HEK293 (cell line): ENCODE measurements at regions not wholly inside any gene's neighbourhood (a gene's known extent, or its start where the extent isn't known, plus 50 kb on each side); places are given as distances from the start of the nearest gene placed in this dataset.

Source experiments
- CTCF ChIA-PET: fragments of 350-600 bp; formaldehyde crosslinking; extraction: SDS; loops from one replicate; lab custom pipeline; 2021; ENCODE audit warnings: antibody characterized with exemption; lab: Yijun Ruan, JAX
- POLR2A ChIA-PET: fragments of 300-600 bp; formaldehyde crosslinking; extraction: SDS; loops from one replicate; lab custom pipeline; 2020; ENCODE audit warnings: antibody characterized with exemption, inconsistent platforms; lab: Yijun Ruan, JAX
- H3K27ac ChIP-seq: fragments of 200-500 bp; sonication (Bioruptor generic); 2 replicates; pipeline ENCODE4 v1.5.1; 2014; ENCODE audit warnings: low read depth, low read length, control low read depth, inconsistent platforms; ENCODE audit errors: extremely low read depth
- H3K36me3 ChIP-seq, 2 experiments: fragments of 200-500 bp in 1 of 2; sonication (Bioruptor generic) in 1 of 2; 1 replicate in 1 of 2; 2 replicates in 1 of 2; pipeline ENCODE4 v1.5.1; 2014 to 2017; ENCODE audit warnings: inconsistent platforms in 2 of 2, low read length in 2 of 2; ENCODE audit not compliant: control insufficient read depth in 2 of 2, insufficient read depth in 1 of 2
- H3K4me1 ChIP-seq: fragments of 200-500 bp; sonication (Bioruptor generic); 2 replicates; pipeline ENCODE4 v1.5.1; 2014; ENCODE audit warnings: mild to moderate bottlenecking, low read length, inconsistent platforms; ENCODE audit not compliant: control insufficient read depth, insufficient read depth
- H3K4me3 ChIP-seq: 2 replicates; pipeline ENCODE4 v1.5.1; 2011; ENCODE audit warnings: low read depth, mild to moderate bottlenecking, control low read depth, low read length, moderate library complexity
- H3K9me3 ChIP-seq: fragments of 200-500 bp; sonication (Bioruptor generic); 2 replicates; pipeline ENCODE4 v1.5.1; 2014; ENCODE audit warnings: low read depth, low read length, inconsistent platforms; ENCODE audit not compliant: control insufficient read depth, insufficient read depth
- PRDM1 ChIP-seq: fragments of 450-650 bp; formaldehyde crosslinking; IDR thresholded peaks from 2 replicates; pipeline ENCODE4; 2016; ENCODE audit warnings: missing biosample characterization, missing genetic modification characterization
- REPIN1 ChIP-seq: fragments of 450-650 bp; formaldehyde crosslinking; IDR thresholded peaks from 2 replicates; pipeline ENCODE4 v1.5.1; 2017; ENCODE audit warnings: missing biosample characterization, missing genetic modification characterization, low read depth
- SCRT2 ChIP-seq: fragments of 450-650 bp; formaldehyde crosslinking; IDR thresholded peaks from 2 replicates; pipeline ENCODE4 v1.5.1; 2016; ENCODE audit warnings: missing biosample characterization, missing genetic modification characterization
- ZNF140 ChIP-seq: fragments of 450-650 bp; formaldehyde crosslinking; IDR thresholded peaks from 2 replicates; pipeline ENCODE4 v1.5.1; 2016; ENCODE audit warnings: missing biosample characterization, missing genetic modification characterization
- ZNF16 ChIP-seq: fragments of 450-650 bp; formaldehyde crosslinking; IDR thresholded peaks from 2 replicates; pipeline ENCODE4 v1.5.1; 2016; ENCODE audit warnings: low read depth, missing biosample characterization, missing genetic modification characterization
- ZNF248 ChIP-seq: fragments of 450-650 bp; formaldehyde crosslinking; IDR thresholded peaks from 2 replicates; pipeline ENCODE4 v1.5.1; 2017; ENCODE audit warnings: missing biosample characterization, missing genetic modification characterization
- ZNF354C ChIP-seq: fragments of 450-650 bp; formaldehyde crosslinking; IDR thresholded peaks from 2 replicates; pipeline ENCODE4 v1.5.1; 2016; ENCODE audit warnings: missing biosample characterization, missing genetic modification characterization, low read depth, borderline replicate concordance
- ZNF514 ChIP-seq: fragments of 450-650 bp; formaldehyde crosslinking; IDR thresholded peaks from 2 replicates; pipeline ENCODE4 v1.5.1; 2016; ENCODE audit warnings: missing biosample characterization, missing genetic modification characterization
- ZNF521 ChIP-seq: fragments of 450-650 bp; formaldehyde crosslinking; IDR thresholded peaks from 2 replicates; pipeline ENCODE4 v1.5.1; 2017; ENCODE audit warnings: missing biosample characterization, mild to moderate bottlenecking, missing genetic modification characterization
- ZNF560 ChIP-seq: fragments of 450-650 bp; formaldehyde crosslinking; IDR thresholded peaks from 2 replicates; pipeline ENCODE4 v1.5.1; 2017; ENCODE audit warnings: missing biosample characterization, missing genetic modification characterization, borderline replicate concordance
- ZNF623 ChIP-seq: fragments of 450-650 bp; formaldehyde crosslinking; IDR thresholded peaks from 2 replicates; pipeline ENCODE4 v1.5.1; 2016; ENCODE audit warnings: missing biosample characterization, missing genetic modification characterization
- ZNF776 ChIP-seq: fragments of 450-650 bp; formaldehyde crosslinking; IDR thresholded peaks from 2 replicates; pipeline ENCODE4 v1.5.0; 2017; ENCODE audit warnings: missing biosample characterization, missing genetic modification characterization, borderline replicate concordance
- TF ChIP-seq, protein P1 (sequence below): fragments of 450-650 bp; formaldehyde crosslinking; IDR thresholded peaks from 2 replicates; pipeline ENCODE4 v1.5.1; 2016; ENCODE audit warnings: missing biosample characterization, missing genetic modification characterization, low read depth
- TF ChIP-seq, protein P2 (sequence below): fragments of 450-650 bp; formaldehyde crosslinking; conservative IDR thresholded peaks from 2 replicates; pipeline ENCODE4 v1.5.1; 2016; ENCODE audit warnings: low read depth, missing biosample characterization, missing genetic modification characterization
- TF ChIP-seq, protein P3 (sequence below): sonication (generic); formaldehyde crosslinking; IDR thresholded peaks from 2 replicates; pipeline ENCODE4 v1.8.1; 2022; ENCODE audit warnings: mild to moderate bottlenecking, moderate library complexity, missing genetic modification reagents
- TF ChIP-seq, protein P4 (sequence below): fragments of 450-650 bp; formaldehyde crosslinking; IDR thresholded peaks from 2 replicates; pipeline ENCODE4 v1.5.1; 2016; ENCODE audit warnings: missing biosample characterization, missing genetic modification characterization
- TF ChIP-seq, protein P5 (sequence below): fragments of 450-650 bp; formaldehyde crosslinking; IDR thresholded peaks from 2 replicates; pipeline ENCODE4 v1.5.1; 2017; ENCODE audit warnings: missing biosample characterization, missing genetic modification characterization
- TF ChIP-seq, protein P6 (sequence below): fragments of 450-650 bp; formaldehyde crosslinking; IDR thresholded peaks from 2 replicates; pipeline ENCODE4 v1.5.1; 2016; ENCODE audit warnings: missing biosample characterization, missing genetic modification characterization

DNA sequence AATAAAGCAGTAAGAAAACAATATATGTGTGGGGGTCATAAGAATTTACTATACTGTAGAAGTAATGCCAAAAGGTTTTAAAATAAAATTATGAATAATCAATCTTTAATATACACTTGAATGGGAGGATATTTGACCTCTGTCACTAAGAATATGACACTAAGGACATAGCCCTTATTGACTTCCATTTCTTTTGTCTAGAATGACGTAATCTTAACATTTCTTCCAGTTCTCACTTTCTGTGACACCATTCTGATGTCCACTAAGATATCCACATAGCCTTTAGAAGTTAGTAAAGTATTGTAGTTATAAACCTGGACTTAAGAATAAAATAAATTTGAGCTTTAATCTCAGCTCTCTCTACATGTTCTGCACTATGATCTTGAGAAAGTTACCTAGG lies 1050.7 kb downstream of the TLE4 start:
- no peak overlapping the region for H3K27ac ChIP-seq
- TF ChIP-seq, protein P1, sequence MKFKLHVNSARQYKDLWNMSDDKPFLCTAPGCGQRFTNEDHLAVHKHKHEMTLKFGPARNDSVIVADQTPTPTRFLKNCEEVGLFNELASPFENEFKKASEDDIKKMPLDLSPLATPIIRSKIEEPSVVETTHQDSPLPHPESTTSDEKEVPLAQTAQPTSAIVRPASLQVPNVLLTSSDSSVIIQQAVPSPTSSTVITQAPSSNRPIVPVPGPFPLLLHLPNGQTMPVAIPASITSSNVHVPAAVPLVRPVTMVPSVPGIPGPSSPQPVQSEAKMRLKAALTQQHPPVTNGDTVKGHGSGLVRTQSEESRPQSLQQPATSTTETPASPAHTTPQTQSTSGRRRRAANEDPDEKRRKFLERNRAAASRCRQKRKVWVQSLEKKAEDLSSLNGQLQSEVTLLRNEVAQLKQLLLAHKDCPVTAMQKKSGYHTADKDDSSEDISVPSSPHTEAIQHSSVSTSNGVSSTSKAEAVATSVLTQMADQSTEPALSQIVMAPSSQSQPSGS (tag by site-specific recombination) = peak; percentile 41; the same call in 1 of the 2 replicates
- TF ChIP-seq ZNF140 (tag by site-specific recombination) = no peak
- TF ChIP-seq, protein P2, sequence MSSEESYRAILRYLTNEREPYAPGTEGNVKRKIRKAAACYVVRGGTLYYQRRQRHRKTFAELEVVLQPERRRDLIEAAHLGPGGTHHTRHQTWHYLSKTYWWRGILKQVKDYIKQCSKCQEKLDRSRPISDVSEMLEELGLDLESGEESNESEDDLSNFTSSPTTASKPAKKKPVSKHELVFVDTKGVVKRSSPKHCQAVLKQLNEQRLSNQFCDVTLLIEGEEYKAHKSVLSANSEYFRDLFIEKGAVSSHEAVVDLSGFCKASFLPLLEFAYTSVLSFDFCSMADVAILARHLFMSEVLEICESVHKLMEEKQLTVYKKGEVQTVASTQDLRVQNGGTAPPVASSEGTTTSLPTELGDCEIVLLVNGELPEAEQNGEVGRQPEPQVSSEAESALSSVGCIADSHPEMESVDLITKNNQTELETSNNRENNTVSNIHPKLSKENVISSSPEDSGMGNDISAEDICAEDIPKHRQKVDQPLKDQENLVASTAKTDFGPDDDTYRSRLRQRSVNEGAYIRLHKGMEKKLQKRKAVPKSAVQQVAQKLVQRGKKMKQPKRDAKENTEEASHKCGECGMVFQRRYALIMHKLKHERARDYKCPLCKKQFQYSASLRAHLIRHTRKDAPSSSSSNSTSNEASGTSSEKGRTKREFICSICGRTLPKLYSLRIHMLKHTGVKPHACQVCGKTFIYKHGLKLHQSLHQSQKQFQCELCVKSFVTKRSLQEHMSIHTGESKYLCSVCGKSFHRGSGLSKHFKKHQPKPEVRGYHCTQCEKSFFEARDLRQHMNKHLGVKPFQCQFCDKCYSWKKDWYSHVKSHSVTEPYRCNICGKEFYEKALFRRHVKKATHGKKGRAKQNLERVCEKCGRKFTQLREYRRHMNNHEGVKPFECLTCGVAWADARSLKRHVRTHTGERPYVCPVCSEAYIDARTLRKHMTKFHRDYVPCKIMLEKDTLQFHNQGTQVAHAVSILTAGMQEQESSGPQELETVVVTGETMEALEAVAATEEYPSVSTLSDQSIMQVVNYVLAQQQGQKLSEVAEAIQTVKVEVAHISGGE (tag by site-specific recombination) = no peak
- TF ChIP-seq, all 188 proteins: peak for 1
- POLR2A ChIA-PET = no interaction called here
- Histone ChIP-seq H3K4me3 (no peak overlapping the region), H3K4me1 (no peaks in the 10 kb centered on the region), H3K36me3 (no peaks in the 10 kb centered on the region), H3K9me3 (no peaks in the 10 kb centered on the region)
- CTCF ChIA-PET = interaction anchor here (0.6 kb wide), 2 partner anchors 18 to 1453 kb away, joined by 3 read pairs; no protein-coding TSS in a partner anchor

DNA sequence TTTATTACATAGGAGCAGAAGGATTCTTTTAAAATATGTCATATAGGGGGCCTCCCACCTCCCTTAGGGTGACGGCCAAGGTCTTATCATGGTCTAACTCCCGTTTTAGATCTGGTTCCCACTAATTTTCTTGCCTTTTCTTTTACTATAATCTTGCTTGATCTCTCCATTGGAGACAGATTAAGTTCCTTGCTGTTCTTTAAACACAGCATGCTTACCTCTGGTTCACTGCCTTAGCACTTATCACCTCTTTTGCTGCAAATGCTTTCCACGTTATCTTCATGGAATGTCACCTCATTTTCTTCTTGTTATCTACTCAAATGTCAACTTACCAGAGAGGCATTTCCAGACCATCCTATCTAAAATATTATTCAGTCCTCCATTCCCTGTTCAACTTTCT lies 1047.6 kb downstream of the TLE4 start:
- H3K4me1 ChIP-seq = no peaks in the 10 kb centered on the region
- TF ChIP-seq ZNF623 (tag by site-specific recombination) (no peak), ZNF560 (tag by site-specific recombination) (no peak), REPIN1 (tag by site-specific recombination) (no peak), ZNF776 (tag by site-specific recombination) (no peak), ZNF521 (tag by site-specific recombination) (no peak), ZNF354C (tag by site-specific recombination) (no peak), ZNF248 (no peak), SCRT2 (tag by site-specific recombination) (no peak), ZNF514 (tag by site-specific recombination) (no peak), ZNF16 (tag by site-specific recombination) (no peak), PRDM1 (tag by site-specific recombination) (no peak)
- TF ChIP-seq, protein P3, sequence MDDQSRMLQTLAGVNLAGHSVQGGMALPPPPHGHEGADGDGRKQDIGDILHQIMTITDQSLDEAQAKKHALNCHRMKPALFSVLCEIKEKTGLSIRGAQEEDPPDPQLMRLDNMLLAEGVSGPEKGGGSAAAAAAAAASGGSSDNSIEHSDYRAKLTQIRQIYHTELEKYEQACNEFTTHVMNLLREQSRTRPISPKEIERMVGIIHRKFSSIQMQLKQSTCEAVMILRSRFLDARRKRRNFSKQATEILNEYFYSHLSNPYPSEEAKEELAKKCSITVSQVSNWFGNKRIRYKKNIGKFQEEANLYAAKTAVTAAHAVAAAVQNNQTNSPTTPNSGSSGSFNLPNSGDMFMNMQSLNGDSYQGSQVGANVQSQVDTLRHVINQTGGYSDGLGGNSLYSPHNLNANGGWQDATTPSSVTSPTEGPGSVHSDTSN = no peak
- TF ChIP-seq, protein P4, sequence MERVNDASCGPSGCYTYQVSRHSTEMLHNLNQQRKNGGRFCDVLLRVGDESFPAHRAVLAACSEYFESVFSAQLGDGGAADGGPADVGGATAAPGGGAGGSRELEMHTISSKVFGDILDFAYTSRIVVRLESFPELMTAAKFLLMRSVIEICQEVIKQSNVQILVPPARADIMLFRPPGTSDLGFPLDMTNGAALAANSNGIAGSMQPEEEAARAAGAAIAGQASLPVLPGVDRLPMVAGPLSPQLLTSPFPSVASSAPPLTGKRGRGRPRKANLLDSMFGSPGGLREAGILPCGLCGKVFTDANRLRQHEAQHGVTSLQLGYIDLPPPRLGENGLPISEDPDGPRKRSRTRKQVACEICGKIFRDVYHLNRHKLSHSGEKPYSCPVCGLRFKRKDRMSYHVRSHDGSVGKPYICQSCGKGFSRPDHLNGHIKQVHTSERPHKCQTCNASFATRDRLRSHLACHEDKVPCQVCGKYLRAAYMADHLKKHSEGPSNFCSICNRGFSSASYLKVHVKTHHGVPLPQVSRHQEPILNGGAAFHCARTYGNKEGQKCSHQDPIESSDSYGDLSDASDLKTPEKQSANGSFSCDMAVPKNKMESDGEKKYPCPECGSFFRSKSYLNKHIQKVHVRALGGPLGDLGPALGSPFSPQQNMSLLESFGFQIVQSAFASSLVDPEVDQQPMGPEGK (tag by site-specific recombination) = no peak
- TF ChIP-seq, protein P5, sequence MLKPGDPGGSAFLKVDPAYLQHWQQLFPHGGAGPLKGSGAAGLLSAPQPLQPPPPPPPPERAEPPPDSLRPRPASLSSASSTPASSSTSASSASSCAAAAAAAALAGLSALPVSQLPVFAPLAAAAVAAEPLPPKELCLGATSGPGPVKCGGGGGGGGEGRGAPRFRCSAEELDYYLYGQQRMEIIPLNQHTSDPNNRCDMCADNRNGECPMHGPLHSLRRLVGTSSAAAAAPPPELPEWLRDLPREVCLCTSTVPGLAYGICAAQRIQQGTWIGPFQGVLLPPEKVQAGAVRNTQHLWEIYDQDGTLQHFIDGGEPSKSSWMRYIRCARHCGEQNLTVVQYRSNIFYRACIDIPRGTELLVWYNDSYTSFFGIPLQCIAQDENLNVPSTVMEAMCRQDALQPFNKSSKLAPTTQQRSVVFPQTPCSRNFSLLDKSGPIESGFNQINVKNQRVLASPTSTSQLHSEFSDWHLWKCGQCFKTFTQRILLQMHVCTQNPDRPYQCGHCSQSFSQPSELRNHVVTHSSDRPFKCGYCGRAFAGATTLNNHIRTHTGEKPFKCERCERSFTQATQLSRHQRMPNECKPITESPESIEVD (tag by site-specific recombination) = no peak
- TF ChIP-seq, protein P6, sequence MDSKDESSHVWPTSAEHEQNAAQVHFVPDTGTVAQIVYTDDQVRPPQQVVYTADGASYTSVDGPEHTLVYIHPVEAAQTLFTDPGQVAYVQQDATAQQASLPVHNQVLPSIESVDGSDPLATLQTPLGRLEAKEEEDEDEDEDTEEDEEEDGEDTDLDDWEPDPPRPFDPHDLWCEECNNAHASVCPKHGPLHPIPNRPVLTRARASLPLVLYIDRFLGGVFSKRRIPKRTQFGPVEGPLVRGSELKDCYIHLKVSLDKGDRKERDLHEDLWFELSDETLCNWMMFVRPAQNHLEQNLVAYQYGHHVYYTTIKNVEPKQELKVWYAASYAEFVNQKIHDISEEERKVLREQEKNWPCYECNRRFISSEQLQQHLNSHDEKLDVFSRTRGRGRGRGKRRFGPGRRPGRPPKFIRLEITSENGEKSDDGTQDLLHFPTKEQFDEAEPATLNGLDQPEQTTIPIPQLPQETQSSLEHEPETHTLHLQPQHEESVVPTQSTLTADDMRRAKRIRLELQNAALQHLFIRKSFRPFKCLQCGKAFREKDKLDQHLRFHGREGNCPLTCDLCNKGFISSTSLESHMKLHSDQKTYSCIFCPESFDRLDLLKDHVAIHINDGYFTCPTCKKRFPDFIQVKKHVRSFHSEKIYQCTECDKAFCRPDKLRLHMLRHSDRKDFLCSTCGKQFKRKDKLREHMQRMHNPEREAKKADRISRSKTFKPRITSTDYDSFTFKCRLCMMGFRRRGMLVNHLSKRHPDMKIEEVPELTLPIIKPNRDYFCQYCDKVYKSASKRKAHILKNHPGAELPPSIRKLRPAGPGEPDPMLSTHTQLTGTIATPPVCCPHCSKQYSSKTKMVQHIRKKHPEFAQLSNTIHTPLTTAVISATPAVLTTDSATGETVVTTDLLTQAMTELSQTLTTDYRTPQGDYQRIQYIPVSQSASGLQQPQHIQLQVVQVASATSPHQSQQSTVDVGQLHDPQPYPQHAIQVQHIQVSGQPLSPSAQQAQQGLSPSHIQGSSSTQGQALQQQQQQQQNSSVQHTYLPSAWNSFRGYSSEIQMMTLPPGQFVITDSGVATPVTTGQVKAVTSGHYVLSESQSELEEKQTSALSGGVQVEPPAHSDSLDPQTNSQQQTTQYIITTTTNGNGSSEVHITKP (tag by site-specific recombination) = no peak
- TF ChIP-seq, all 188 proteins: peak for 0
- ChIA-PET CTCF (no interaction called here), POLR2A (no interaction called here)
- H3K9me3 ChIP-seq = no peaks in the 10 kb centered on the region
- H3K36me3 ChIP-seq = no peaks in the 10 kb centered on the region
- no peak overlapping the region for H3K4me3 ChIP-seq
- H3K27ac ChIP-seq = no peak overlapping the region
